ENCODE measurements at regions not wholly inside any gene's neighbourhood (a gene's known extent, or its start where the extent isn't known, plus 50 kb on each side); places are given as distances from the start of the nearest gene placed in this dataset.
"Not testable (repeated sequence)": the region's sequence is repeated elsewhere in the genome, so short reads cannot be mapped to it uniquely, and the experiment has no call there.

DNA sequence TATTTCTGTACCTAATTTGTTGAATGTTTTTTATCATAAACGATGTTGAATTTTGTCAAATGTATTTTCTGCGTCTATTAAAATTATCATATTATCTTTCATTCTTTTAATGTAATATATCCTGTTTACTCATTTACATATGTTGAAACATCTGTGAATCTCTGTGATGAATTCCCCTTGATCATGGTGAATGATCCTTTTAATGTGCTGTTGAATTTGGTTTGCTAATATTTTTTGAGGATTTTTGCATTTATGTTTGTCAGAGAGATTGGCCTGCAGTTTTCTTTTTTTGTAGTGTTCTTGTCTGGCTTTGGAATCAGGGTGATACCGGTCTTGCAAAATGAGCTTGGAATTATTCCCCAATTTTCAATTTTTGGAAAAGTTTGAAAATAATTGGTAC is 569.3 kb upstream of the CCDC179 start:
- no peak for FAIRE-seq

DNA sequence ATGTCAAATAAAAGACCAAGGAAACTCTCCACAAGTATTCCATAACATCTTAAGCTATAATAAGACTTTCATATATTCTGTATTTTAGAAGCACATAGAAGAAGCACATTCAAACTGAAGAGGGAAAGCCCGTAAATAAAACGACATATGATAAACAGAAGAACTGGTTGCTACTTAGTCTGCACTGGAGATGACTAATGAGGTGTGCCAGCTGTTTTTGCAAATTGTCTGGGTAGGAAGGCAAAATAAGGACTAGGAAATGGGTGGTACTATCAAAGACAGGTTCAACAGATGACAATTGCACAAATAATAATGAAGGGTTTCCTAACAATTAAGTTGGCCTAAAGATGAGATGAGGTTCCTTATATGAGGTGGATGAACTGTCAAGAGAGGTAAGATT is 593.2 kb upstream of the CCDC179 start:
- no peak for TF ChIP-seq POLR2AphosphoS5 (IDR thresholded peaks at IDR 0.05; ENCODE audit: low read depth, low read length)
- TF ChIP-seq POLR2A (IDR thresholded peaks at IDR 0.05; ENCODE audit: low read depth, low read length) = no peak
- TF ChIP-seq POU2F2 (IDR thresholded peaks at IDR 0.05; ENCODE audit: low read depth, low read length) = no peak
- no peak for TF ChIP-seq TAF1 (IDR thresholded peaks at IDR 0.05; ENCODE audit: low read depth, low read length)
- no peak for TF ChIP-seq SPI1 (IDR thresholded peaks at IDR 0.05; ENCODE audit: low read depth, low read length)
- no peak for TF ChIP-seq PAX5 (IDR thresholded peaks at IDR 0.05; ENCODE audit: insufficient read depth, low read length, severe bottlenecking)
- DNase-seq (ENCODE audit: insufficient read length, low spot score) (no peak), FAIRE-seq (no peak)

More for the DNA sequence above, 569.3 kb upstream of the CCDC179 start:
- TF ChIP-seq POU2F2 (IDR thresholded peaks at IDR 0.05; ENCODE audit: low read depth, low read length) (no peak), TAF1 (IDR thresholded peaks at IDR 0.05; ENCODE audit: low read depth, low read length) (no peak), POLR2AphosphoS5 (IDR thresholded peaks at IDR 0.05; ENCODE audit: low read depth, low read length) (no peak), PAX5 (IDR thresholded peaks at IDR 0.05; ENCODE audit: insufficient read depth, low read length, severe bottlenecking) (no peak), SPI1 (IDR thresholded peaks at IDR 0.05; ENCODE audit: low read depth, low read length) (no peak), POLR2A (IDR thresholded peaks at IDR 0.05; ENCODE audit: low read depth, low read length) (no peak)
- DNase-seq (ENCODE audit: insufficient read length, low spot score) = no peak

DNA sequence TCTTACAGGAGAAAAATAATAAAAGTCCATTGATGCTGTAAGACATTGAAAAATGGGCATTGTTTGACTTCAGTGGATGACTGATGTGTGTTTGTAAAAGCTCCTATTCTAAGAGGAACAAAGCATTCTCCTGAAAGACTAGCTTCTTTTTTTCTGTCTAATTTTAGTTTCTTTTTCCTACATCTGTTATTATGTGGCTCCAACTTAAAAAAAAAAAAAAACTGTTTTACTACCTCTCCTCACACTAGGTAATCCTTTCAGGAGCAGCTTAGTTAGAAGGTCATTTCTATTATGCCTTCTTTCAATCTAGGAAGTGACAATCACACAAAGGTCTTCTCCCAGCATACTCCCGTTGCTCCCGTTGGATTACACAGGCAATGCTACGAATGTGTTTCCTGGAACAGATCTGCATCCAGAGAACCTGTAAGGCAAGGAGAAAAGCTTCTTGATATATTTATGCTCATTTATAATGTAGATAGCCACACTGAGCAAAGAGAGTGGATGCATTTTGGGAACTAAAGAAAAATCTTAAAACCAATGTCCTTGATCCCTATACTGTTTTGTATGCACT is 595.1 kb upstream of the CCDC179 start:
- no peak for DNase-seq (ENCODE audit: insufficient read length, low spot score)
- TF ChIP-seq POLR2A (IDR thresholded peaks at IDR 0.05; ENCODE audit: low read depth, low read length) (no peak), SPI1 (IDR thresholded peaks at IDR 0.05; ENCODE audit: low read depth, low read length) (no peak), POU2F2 (IDR thresholded peaks at IDR 0.05; ENCODE audit: low read depth, low read length) (no peak), TAF1 (IDR thresholded peaks at IDR 0.05; ENCODE audit: low read depth, low read length) (no peak), POLR2AphosphoS5 (IDR thresholded peaks at IDR 0.05; ENCODE audit: low read depth, low read length) (no peak), PAX5 (IDR thresholded peaks at IDR 0.05; ENCODE audit: insufficient read depth, low read length, severe bottlenecking) (no peak)
- FAIRE-seq = no peak

DNA sequence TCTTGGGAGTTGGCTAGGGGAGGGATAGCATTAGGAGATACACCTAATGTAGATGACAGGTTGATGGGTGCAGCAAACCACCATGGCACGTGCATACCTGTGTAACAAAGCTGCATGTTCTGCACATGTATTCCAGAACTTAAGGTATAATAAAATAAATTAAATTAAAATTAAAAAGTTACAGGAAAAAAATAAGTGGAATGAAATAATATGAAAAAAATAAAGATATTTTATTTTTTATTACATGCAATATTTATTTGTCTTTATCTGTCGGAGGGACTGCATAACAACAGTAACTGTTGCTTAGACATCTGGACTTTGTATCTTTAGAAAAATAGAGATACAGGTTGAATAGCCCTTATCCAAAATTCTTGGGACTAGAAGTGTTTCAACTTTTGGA is 597.4 kb upstream of the CCDC179 start:
- DNase-seq (ENCODE audit: insufficient read length, low spot score) (no peak), FAIRE-seq (no peak)
- no peak for TF ChIP-seq TAF1 (IDR thresholded peaks at IDR 0.05; ENCODE audit: low read depth, low read length)

DNA sequence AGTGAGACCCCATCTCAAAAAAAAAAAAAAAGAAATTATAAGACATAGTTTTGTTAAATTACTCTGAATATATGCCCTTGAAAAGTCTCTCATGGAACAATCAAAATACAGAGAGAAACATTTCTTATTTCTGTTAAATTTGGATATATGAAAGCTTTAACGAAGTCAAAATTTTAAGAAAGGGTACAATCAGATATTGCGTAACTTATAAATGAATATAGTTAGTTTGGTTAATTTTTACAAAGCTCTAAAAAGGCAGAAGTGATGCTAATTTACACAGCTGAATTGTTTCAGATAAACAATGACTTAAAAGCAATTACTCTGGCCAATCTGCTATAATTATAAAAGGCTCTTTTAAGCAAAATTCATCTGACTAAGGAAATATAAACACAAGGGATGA is 611.6 kb upstream of the CCDC179 start:
- FAIRE-seq (no peak), DNase-seq (ENCODE audit: insufficient read length, low spot score) (no peak)
- no peak for TF ChIP-seq SPI1 (IDR thresholded peaks at IDR 0.05; ENCODE audit: low read depth, low read length)
- no peak for TF ChIP-seq TAF1 (IDR thresholded peaks at IDR 0.05; ENCODE audit: low read depth, low read length)
- no peak for TF ChIP-seq POU2F2 (IDR thresholded peaks at IDR 0.05; ENCODE audit: low read depth, low read length)
- no peak for TF ChIP-seq POLR2AphosphoS5 (IDR thresholded peaks at IDR 0.05; ENCODE audit: low read depth, low read length)
- no peak for TF ChIP-seq PAX5 (IDR thresholded peaks at IDR 0.05; ENCODE audit: insufficient read depth, low read length, severe bottlenecking)
- no peak for TF ChIP-seq POLR2A (IDR thresholded peaks at IDR 0.05; ENCODE audit: low read depth, low read length)

DNA sequence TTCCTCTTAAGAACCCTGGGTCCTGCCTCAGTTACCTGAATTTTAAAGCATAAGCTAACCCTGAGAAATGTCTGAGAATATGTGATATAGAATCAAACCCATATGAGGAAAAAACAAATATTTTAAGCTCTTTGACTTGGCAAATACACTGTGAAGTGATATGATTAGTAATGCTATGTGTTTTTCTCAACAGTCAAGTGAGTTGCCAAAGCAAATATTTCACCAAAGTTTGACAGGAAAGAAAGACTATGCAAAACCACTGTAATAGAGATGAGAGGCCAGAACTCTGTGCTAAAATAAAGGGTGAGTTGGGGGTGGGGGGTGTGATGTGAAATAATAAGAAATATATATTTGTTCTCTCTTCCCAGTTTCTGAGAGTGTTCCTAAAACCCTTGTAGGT is 613.5 kb upstream of the CCDC179 start:
- FAIRE-seq = no peak
- DNase-seq (ENCODE audit: insufficient read length, low spot score) = no peak
- TF ChIP-seq POU2F2 (IDR thresholded peaks at IDR 0.05; ENCODE audit: low read depth, low read length) (no peak), PAX5 (IDR thresholded peaks at IDR 0.05; ENCODE audit: insufficient read depth, low read length, severe bottlenecking) (no peak), TAF1 (IDR thresholded peaks at IDR 0.05; ENCODE audit: low read depth, low read length) (no peak), POLR2AphosphoS5 (IDR thresholded peaks at IDR 0.05; ENCODE audit: low read depth, low read length) (no peak)

DNA sequence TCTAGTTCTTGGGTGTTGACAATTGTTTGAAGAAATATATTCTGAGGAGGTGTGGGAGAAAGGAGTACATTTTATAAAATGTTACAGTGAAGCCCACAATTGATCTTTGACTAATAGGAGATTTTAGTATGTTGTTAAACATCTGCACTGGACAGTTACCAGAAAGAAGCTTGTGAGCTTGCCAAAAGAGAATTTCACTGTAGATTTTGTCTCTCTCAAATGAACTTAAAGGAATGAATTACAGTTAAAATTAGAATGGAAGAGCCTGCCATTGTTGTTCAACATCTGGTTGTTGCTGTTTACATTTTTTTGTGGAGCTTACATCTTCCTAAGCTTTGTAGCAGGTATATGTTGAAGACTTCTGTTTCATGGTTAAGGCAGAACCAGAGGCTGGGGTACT is 620.5 kb upstream of the CCDC179 start:
- no peak for DNase-seq (ENCODE audit: insufficient read length, low spot score)
- TF ChIP-seq SPI1 (IDR thresholded peaks at IDR 0.05; ENCODE audit: low read depth, low read length) (no peak), POU2F2 (IDR thresholded peaks at IDR 0.05; ENCODE audit: low read depth, low read length) (no peak), TAF1 (IDR thresholded peaks at IDR 0.05; ENCODE audit: low read depth, low read length) (no peak), POLR2A (IDR thresholded peaks at IDR 0.05; ENCODE audit: low read depth, low read length) (no peak), POLR2AphosphoS5 (IDR thresholded peaks at IDR 0.05; ENCODE audit: low read depth, low read length) (no peak), PAX5 (IDR thresholded peaks at IDR 0.05; ENCODE audit: insufficient read depth, low read length, severe bottlenecking) (no peak)
- FAIRE-seq = no peak

DNA sequence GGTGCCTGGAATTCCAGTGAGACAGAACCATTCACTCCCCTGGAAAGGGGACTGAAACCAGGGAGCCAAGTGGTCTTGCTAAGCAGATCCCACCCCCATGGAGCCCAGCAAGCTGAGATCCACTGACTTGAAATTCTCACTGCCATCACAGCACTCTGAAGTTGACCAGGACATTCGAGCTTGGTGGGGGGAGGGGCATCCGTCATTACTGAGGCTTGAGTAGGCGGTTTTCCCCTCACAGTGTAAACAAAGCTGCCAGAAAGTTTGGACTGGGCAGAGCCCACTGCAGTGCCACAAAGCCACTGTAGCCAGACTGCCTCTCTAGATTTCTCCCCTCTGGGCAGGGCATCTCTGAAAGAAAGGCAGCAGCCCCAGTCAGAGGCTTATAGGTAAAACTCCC is 623.9 kb upstream of the CCDC179 start:
- not testable (repeated sequence) for FAIRE-seq; DNase-seq (ENCODE audit: insufficient read length, low spot score)

DNA sequence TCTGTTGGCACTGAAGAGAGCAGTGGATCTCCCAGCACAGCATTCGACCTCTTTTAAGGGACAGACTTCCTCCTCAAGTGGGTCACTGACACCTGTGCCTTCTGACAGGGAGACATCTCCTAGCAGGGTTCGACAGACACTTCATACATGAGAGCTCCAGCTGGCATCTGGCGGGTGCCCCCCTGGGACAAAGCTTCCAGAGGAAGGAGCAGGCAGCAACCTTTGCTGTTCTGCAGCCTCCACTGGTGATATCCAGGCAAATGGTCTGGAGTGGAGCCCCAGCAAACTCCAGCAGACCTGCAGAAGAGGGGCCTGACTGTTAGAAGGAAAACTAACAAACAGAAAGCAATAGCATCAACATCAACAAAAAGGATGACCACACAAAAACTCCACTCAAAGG is 624.3 kb upstream of the CCDC179 start:
- FAIRE-seq; DNase-seq (ENCODE audit: insufficient read length, low spot score): not testable (repeated sequence)

DNA sequence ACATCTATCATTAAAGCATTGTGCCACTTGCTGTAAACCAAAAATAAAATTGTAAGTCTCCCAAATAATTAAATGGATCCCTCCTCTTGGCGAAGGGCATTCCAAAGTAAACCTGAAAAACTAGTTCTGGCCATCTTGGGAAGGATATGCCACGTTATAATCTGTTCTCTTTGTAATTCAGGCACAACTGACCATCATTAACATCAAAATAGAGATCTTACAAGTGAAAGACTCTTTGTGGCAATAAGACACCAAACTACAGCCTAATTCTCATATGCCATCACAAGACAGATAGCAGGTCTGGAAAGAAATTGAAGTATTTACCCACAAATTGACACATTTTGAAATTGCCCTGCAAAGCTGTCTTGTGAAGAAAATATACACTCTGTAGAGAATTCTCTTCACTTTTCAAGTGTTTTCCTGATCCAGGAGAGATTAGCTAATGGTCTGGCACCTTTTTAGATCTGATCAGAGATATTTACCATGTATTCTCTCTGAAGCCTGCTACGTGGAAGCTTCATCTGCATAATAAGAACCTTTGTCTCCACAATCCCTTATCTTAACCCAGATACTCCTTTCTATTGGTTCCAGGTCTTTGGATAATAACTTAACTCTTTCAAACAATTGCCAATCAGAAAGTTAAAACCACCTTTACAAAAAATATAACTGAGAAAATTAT is 630.4 kb upstream of the CCDC179 start:
- TF ChIP-seq TAF1 (IDR thresholded peaks at IDR 0.05; ENCODE audit: low read depth, low read length) = no peak
- TF ChIP-seq POLR2A (IDR thresholded peaks at IDR 0.05; ENCODE audit: low read depth, low read length) = no peak
- FAIRE-seq (no peak), DNase-seq (ENCODE audit: insufficient read length, low spot score) (no peak)

DNA sequence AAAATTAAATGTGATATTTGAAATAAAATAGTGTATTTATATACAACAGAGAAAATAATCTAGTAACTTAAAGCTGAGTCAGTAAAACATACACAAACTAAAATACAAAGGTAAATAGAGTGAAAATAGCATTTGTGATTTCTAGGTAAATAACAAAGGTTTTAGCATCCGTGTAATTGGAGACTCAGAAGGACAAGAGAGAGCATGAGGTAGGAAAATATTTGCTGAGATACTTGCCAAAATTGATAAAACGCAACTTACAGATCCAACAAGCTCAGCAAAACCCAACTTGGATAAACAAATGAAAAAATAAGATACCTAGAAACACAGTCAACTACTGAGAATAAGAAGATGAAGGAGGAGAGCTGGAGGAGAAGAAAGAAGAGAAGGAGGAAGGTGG is 634.7 kb upstream of the CCDC179 start:
- FAIRE-seq = no peak
- TF ChIP-seq SPI1 (IDR thresholded peaks at IDR 0.05; ENCODE audit: low read depth, low read length) (no peak), TAF1 (IDR thresholded peaks at IDR 0.05; ENCODE audit: low read depth, low read length) (no peak), POLR2AphosphoS5 (IDR thresholded peaks at IDR 0.05; ENCODE audit: low read depth, low read length) (no peak), POU2F2 (IDR thresholded peaks at IDR 0.05; ENCODE audit: low read depth, low read length) (no peak), PAX5 (IDR thresholded peaks at IDR 0.05; ENCODE audit: insufficient read depth, low read length, severe bottlenecking) (no peak), POLR2A (IDR thresholded peaks at IDR 0.05; ENCODE audit: low read depth, low read length) (no peak)

More for the DNA sequence above, 634.7 kb upstream of the CCDC179 start:
- DNase-seq (ENCODE audit: insufficient read length, low spot score) = no peak
